ENCODE measurements at regions not wholly inside any gene's neighbourhood (a gene's known extent, or its start where the extent isn't known, plus 50 kb on each side); places are given as distances from the start of the nearest gene placed in this dataset.

- Histone ChIP-seq H3K27me3 (no peaks in the 10 kb centered on the region), H3K4me1 (peaks cover 0 to 5% (median 0%) of the 10 kb centered on the region in 12 donors), H3K9me3 (no peaks in the 10 kb centered on the region), H3K27ac (no peak overlapping the region), H3K4me3 (no peak overlapping the region), H3K36me3 (no peaks in the 10 kb centered on the region)
- intact Hi-C loops (cut with DNase I): loop anchor here in 1 of 10 donors (10.0 kb wide), 1 partner anchor 88 kb away; no protein-coding TSS in a partner anchor
- no peak for DNase-seq
- no peak for ATAC-seq
- TF ChIP-seq POLR2A (IDR thresholded peaks at IDR 0.05): no peak
- TF ChIP-seq CTCF (IDR thresholded peaks at IDR 0.05): no peak
These were observed 439.0 kb downstream of the GPM6A start for GRCh38 chr4:175373031-175373430.

- no peaks in the 10 kb centered on the region for H3K27me3 ChIP-seq
- no peak for DNase-seq
- no peak overlapping the region for H3K27ac ChIP-seq
- H3K4me3 ChIP-seq: no peak overlapping the region
- no peak for ATAC-seq
- no peaks in the 10 kb centered on the region for H3K36me3 ChIP-seq
- intact Hi-C loops (cut with DNase I): loop anchor here in 1 of 10 donors (10.0 kb wide), 1 partner anchor 90 kb away; no protein-coding TSS in a partner anchor
- H3K4me1 ChIP-seq: peaks cover 0 to 5% (median 0%) of the 10 kb centered on the region in 12 donors
- TF ChIP-seq POLR2A (IDR thresholded peaks at IDR 0.05): no peak
- 79 to 86% (median 85%) methylated on average over 3 of the region's 3 CpGs for WGBS, 4 donors
- H3K9me3 ChIP-seq: no peaks in the 10 kb centered on the region
These were observed 437.6 kb downstream of the GPM6A start for GRCh38 chr4:175374459-175374858.

GRCh38 chr4:175376287-175376977 lies 435.6 kb downstream of the GPM6A start:
- no peaks in the 10 kb centered on the region for H3K9me3 ChIP-seq
- peaks cover 0 to 5% (median 0%) of the 10 kb centered on the region in 12 donors for H3K4me1 ChIP-seq
- no peaks in the 10 kb centered on the region for H3K36me3 ChIP-seq
- intact Hi-C loops (cut with DNase I): loop anchor here in 1 of 10 donors (10.0 kb wide), 1 partner anchor 92 kb away; no protein-coding TSS in a partner anchor
- WGBS, 4 donors: 64 to 74% (median 69%) methylated on average over 8 of the region's 8 CpGs
- TF ChIP-seq CTCF (IDR thresholded peaks at IDR 0.05) (no peak), POLR2A (IDR thresholded peaks at IDR 0.05) (no peak)
- peak in 3 of 4 donors; percentile 32 to 74 (median 45) for ATAC-seq
- H3K27me3 ChIP-seq: no peaks in the 10 kb centered on the region
- DNase-seq: peak in 1 of 5 donors; percentile 27
- H3K27ac ChIP-seq: no peak overlapping the region
- H3K4me3 ChIP-seq: no peak overlapping the region

- TF ChIP-seq CTCF (IDR thresholded peaks at IDR 0.05) (no peak), POLR2A (IDR thresholded peaks at IDR 0.05) (no peak)
- Histone ChIP-seq H3K27ac (no peak overlapping the region), H3K27me3 (no peaks in the 10 kb centered on the region), H3K9me3 (no peaks in the 10 kb centered on the region), H3K4me3 (no peak overlapping the region), H3K36me3 (no peaks in the 10 kb centered on the region), H3K4me1 (peaks cover 0 to 5% (median 0%) of the 10 kb centered on the region in 12 donors)
- ATAC-seq (no peak), DNase-seq (no peak)
- 74 to 80% (median 77%) methylated on average over 2 of the region's 2 CpGs for WGBS, 4 donors
- intact Hi-C loops (cut with DNase I): loop anchor here in 1 of 10 donors (10.0 kb wide), 1 partner anchor 92 kb away; no protein-coding TSS in a partner anchor
These were observed 434.9 kb downstream of the GPM6A start for GRCh38 chr4:175377203-175377602.
